ENCODE measurements at regions not wholly inside any gene's neighbourhood (a gene's known extent, or its start where the extent isn't known, plus 50 kb on each side); places are given as distances from the start of the nearest gene placed in this dataset.
"Not testable (repeated sequence)": the region's sequence is repeated elsewhere in the genome, so short reads cannot be mapped to it uniquely, and the experiment has no call there.

GRCh38 chr11:29075726-29076125 lies 941.1 kb downstream of the KCNA4 start:
- DNase-seq: no peak

- DNase-seq: no peak
These were observed 953.0 kb downstream of the KCNA4 start for GRCh38 chr11:29063630-29064361.

- DNase-seq: no peak
These were observed 953.3 kb downstream of the METTL15 start for GRCh38 chr11:29061452-29061851.

GRCh38 chr11:29056487-29056886 lies 948.3 kb downstream of the METTL15 start:
- DNase-seq: not testable (repeated sequence)

- no peak for DNase-seq
These were observed 943.7 kb downstream of the METTL15 start for GRCh38 chr11:29051935-29052334.

GRCh38 chr11:29050962-29051361 lies 942.8 kb downstream of the METTL15 start:
- DNase-seq: not testable (repeated sequence)

- DNase-seq: no peak
These were observed 932.3 kb downstream of the METTL15 start for GRCh38 chr11:29040489-29040888.

GRCh38 chr11:29032384-29033149 lies 924.4 kb downstream of the METTL15 start:
- no peak for DNase-seq

- DNase-seq: no peak
These were observed 921.3 kb downstream of the METTL15 start for GRCh38 chr11:29029452-29029851.

- no peak for DNase-seq
These were observed 919.2 kb downstream of the METTL15 start for GRCh38 chr11:29027436-29027835.

GRCh38 chr11:29026286-29026685 lies 918.1 kb downstream of the METTL15 start:
- no peak for DNase-seq

GRCh38 chr11:29025001-29025400 lies 916.8 kb downstream of the METTL15 start:
- DNase-seq: no peak

- DNase-seq: no peak
These were observed 916.2 kb downstream of the METTL15 start for GRCh38 chr11:29024386-29024785.

- DNase-seq: no peak
These were observed 915.6 kb downstream of the METTL15 start for GRCh38 chr11:29023761-29024160.

GRCh38 chr11:29022676-29023075 lies 914.5 kb downstream of the METTL15 start:
- DNase-seq: no peak

GRCh38 chr11:29019960-29020683 lies 911.9 kb downstream of the METTL15 start:
- DNase-seq: no peak

- DNase-seq: no peak
These were observed 910.4 kb downstream of the METTL15 start for GRCh38 chr11:29018631-29019030.

- DNase-seq: no peak
These were observed 909.8 kb downstream of the METTL15 start for GRCh38 chr11:29017941-29018340.

GRCh38 chr11:29012507-29012906 lies 904.3 kb downstream of the METTL15 start:
- DNase-seq: no peak

GRCh38 chr11:29009426-29009825 lies 901.2 kb downstream of the METTL15 start:
- no peak for DNase-seq

GRCh38 chr11:29008481-29008880 lies 900.3 kb downstream of the METTL15 start:
- DNase-seq: no peak

- DNase-seq: no peak
These were observed 898.5 kb downstream of the METTL15 start for GRCh38 chr11:29006668-29007067.
